ENCODE measurements at regions not wholly inside any gene's neighbourhood (a gene's known extent, or its start where the extent isn't known, plus 50 kb on each side); places are given as distances from the start of the nearest gene placed in this dataset.

GRCh38 chr1:116265931-116266863, 106.8 kb upstream of the ATP1A1 start:
- Mint-ChIP-seq H3K27me3 (peaks cover 10% of the 10 kb centered on the region), H3K4me1 (peaks cover 0 to 2% (median 1%) of the 10 kb centered on the region in 3 donors), H3K27ac (peak overlapping the region in 1 of 3 donors; percentile 80), H3K36me3 (no peaks in the 10 kb centered on the region), H3K9me3 (no peaks in the 10 kb centered on the region), H3K4me3 (no peak overlapping the region)

- H3K27ac Mint-ChIP-seq: no peak overlapping the region
- H3K4me3 Mint-ChIP-seq: no peak overlapping the region
- no peaks in the 10 kb centered on the region for H3K9me3 Mint-ChIP-seq
- H3K36me3 Mint-ChIP-seq: no peaks in the 10 kb centered on the region
- H3K4me1 Mint-ChIP-seq: peaks cover 0 to 2% (median 1%) of the 10 kb centered on the region in 3 donors
- H3K27me3 Mint-ChIP-seq: peaks cover 7% of the 10 kb centered on the region
Measured at GRCh38 chr1:116266864-116267212, 106.2 kb upstream of the ATP1A1 start.

- Mint-ChIP-seq H3K36me3 (no peaks in the 10 kb centered on the region), H3K9me3 (no peaks in the 10 kb centered on the region), H3K27ac (no peak overlapping the region), H3K4me3 (no peak overlapping the region), H3K27me3 (peaks cover 4% of the 10 kb centered on the region), H3K4me1 (peaks cover 0 to 2% (median 1%) of the 10 kb centered on the region in 3 donors)
Measured at GRCh38 chr1:116268211-116268610, 104.8 kb upstream of the ATP1A1 start.

GRCh38 chr1:116270316-116271057, 102.6 kb upstream of the ATP1A1 start:
- H3K4me1 Mint-ChIP-seq: peaks cover 0 to 2% (median 1%) of the 10 kb centered on the region in 3 donors
- no peak overlapping the region for H3K27ac Mint-ChIP-seq
- H3K27me3 Mint-ChIP-seq: peaks cover 4% of the 10 kb centered on the region
- H3K36me3 Mint-ChIP-seq: no peaks in the 10 kb centered on the region
- no peak overlapping the region for H3K4me3 Mint-ChIP-seq
- H3K9me3 Mint-ChIP-seq: peaks cover 0 to under 1% (median 0%) of the 10 kb centered on the region in 3 donors

GRCh38 chr1:116273042-116273783, 99.8 kb upstream of the ATP1A1 start:
- Mint-ChIP-seq H3K4me1 (peaks cover 0 to 2% (median 0%) of the 10 kb centered on the region in 3 donors), H3K27me3 (peaks cover 13% of the 10 kb centered on the region), H3K4me3 (no peak overlapping the region), H3K27ac (peak overlapping the region in 1 of 3 donors; percentile 20), H3K9me3 (peaks cover 0 to 2% (median 0%) of the 10 kb centered on the region in 3 donors), H3K36me3 (no peaks in the 10 kb centered on the region)

GRCh38 chr1:116276532-116276931, 96.5 kb upstream of the ATP1A1 start:
- no peak overlapping the region for H3K27ac Mint-ChIP-seq
- no peak overlapping the region for H3K4me3 Mint-ChIP-seq
- H3K4me1 Mint-ChIP-seq: no peaks in the 10 kb centered on the region
- peaks cover 0 to 2% (median 2%) of the 10 kb centered on the region in 3 donors for H3K9me3 Mint-ChIP-seq
- H3K36me3 Mint-ChIP-seq: no peaks in the 10 kb centered on the region
- peaks cover 17% of the 10 kb centered on the region for H3K27me3 Mint-ChIP-seq

GRCh38 chr1:116277840-116278540, 95.1 kb upstream of the ATP1A1 start:
- H3K36me3 Mint-ChIP-seq: peaks cover 1% of the 10 kb centered on the region
- H3K27ac Mint-ChIP-seq: no peak overlapping the region
- no peak overlapping the region for H3K4me3 Mint-ChIP-seq
- H3K9me3 Mint-ChIP-seq: peaks cover 2 to 8% (median 4%) of the 10 kb centered on the region in 3 donors
- no peaks in the 10 kb centered on the region for H3K4me1 Mint-ChIP-seq
- H3K27me3 Mint-ChIP-seq: peaks cover 17% of the 10 kb centered on the region

- Mint-ChIP-seq H3K9me3 (peaks cover 2 to 8% (median 4%) of the 10 kb centered on the region in 3 donors), H3K4me1 (no peaks in the 10 kb centered on the region), H3K36me3 (peaks cover 1% of the 10 kb centered on the region), H3K27ac (no peak overlapping the region), H3K4me3 (no peak overlapping the region), H3K27me3 (peaks cover 17% of the 10 kb centered on the region)
Measured at GRCh38 chr1:116278541-116278866, 94.5 kb upstream of the ATP1A1 start.

GRCh38 chr1:116279715-116280114, 93.3 kb upstream of the ATP1A1 start:
- H3K27me3 Mint-ChIP-seq: peaks cover 17% of the 10 kb centered on the region

GRCh38 chr1:116284819-116285390, 88.1 kb upstream of the ATP1A1 start:
- no peak overlapping the region for H3K27ac Mint-ChIP-seq
- peaks cover 1% of the 10 kb centered on the region for H3K36me3 Mint-ChIP-seq
- peaks cover 5% of the 10 kb centered on the region for H3K27me3 Mint-ChIP-seq
- H3K4me3 Mint-ChIP-seq: no peak overlapping the region
- H3K9me3 Mint-ChIP-seq: peaks cover 2 to 8% (median 2%) of the 10 kb centered on the region in 3 donors
- peaks cover 0 to 7% (median 0%) of the 10 kb centered on the region in 3 donors for H3K4me1 Mint-ChIP-seq

More at GRCh38 chr1:116279715-116280114, 93.3 kb upstream of the ATP1A1 start:
- peaks cover 2 to 8% (median 4%) of the 10 kb centered on the region in 3 donors for H3K9me3 Mint-ChIP-seq
- H3K27ac Mint-ChIP-seq: no peak overlapping the region
- H3K4me3 Mint-ChIP-seq: peak overlapping the region in 1 of 4 donors; percentile 31
- no peaks in the 10 kb centered on the region for H3K4me1 Mint-ChIP-seq
- peaks cover 1% of the 10 kb centered on the region for H3K36me3 Mint-ChIP-seq

GRCh38 chr1:116286541-116286971, 86.5 kb upstream of the ATP1A1 start:
- H3K27me3 Mint-ChIP-seq: peaks cover 2% of the 10 kb centered on the region
- peaks cover 0 to 7% (median 0%) of the 10 kb centered on the region in 3 donors for H3K4me1 Mint-ChIP-seq

GRCh38 chr1:116287341-116288200, 85.5 kb upstream of the ATP1A1 start:
- Mint-ChIP-seq H3K27ac (no peak overlapping the region), H3K4me1 (peaks cover 0 to 7% (median 0%) of the 10 kb centered on the region in 3 donors), H3K9me3 (peaks cover 0 to 4% (median 0%) of the 10 kb centered on the region in 3 donors), H3K4me3 (no peak overlapping the region), H3K27me3 (peaks cover 2% of the 10 kb centered on the region), H3K36me3 (peaks cover 1% of the 10 kb centered on the region)

More at GRCh38 chr1:116286541-116286971, 86.5 kb upstream of the ATP1A1 start:
- Mint-ChIP-seq H3K27ac (no peak overlapping the region), H3K36me3 (peaks cover 1% of the 10 kb centered on the region), H3K9me3 (peaks cover 0 to 8% (median 2%) of the 10 kb centered on the region in 3 donors), H3K4me3 (no peak overlapping the region)

GRCh38 chr1:116288201-116288598, 84.8 kb upstream of the ATP1A1 start:
- Mint-ChIP-seq H3K36me3 (no peaks in the 10 kb centered on the region), H3K27ac (no peak overlapping the region), H3K4me1 (peaks cover 0 to 7% (median 0%) of the 10 kb centered on the region in 3 donors), H3K27me3 (peaks cover 2% of the 10 kb centered on the region), H3K4me3 (no peak overlapping the region), H3K9me3 (peaks cover 0 to 4% (median 0%) of the 10 kb centered on the region in 3 donors)
